GM10266 (cell line): ENCODE measurements at regions not wholly inside any gene's neighbourhood (a gene's known extent, or its start where the extent isn't known, plus 50 kb on each side); places are given as distances from the start of the nearest gene placed in this dataset.

Experiments used
- DNase-seq: peaks from one replicate; pipeline ENCODE4 v3.0.0; 2012; ENCODE audit errors: extremely low spot score
- CTCF ChIP-seq: IDR thresholded peaks from 2 replicates; pipeline ENCODE4 v1.5.1; 2012; ENCODE audit warnings: mild to moderate bottlenecking, low read depth; ENCODE audit not compliant: control insufficient read depth, insufficient read depth; ENCODE audit errors: missing control alignments

DNA sequence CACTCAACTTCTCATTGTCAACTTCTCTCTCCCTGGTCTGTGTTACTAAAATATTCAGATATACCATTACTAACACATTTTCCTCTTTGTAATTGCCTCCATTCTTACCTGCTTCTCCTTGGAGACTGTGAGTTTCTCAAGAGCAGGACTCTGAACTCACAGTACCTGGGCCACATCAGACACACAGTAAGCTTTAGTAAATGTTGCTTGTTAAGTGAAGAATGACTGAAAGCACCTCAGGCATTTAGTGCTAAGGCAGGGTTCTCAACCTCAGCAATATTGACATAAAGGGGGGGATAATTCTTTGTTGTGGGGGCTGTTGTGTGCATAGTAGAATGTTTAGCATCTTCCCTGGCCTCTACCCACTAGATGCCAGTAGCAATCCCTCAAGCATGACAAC, 72.0 kb upstream of the RAB11FIP2 start:
- no peak for TF ChIP-seq CTCF
- no peak for DNase-seq

GRCh38 chr10:118116715-118117449, 70.1 kb upstream of the RAB11FIP2 start:
- DNase-seq: no peak
- TF ChIP-seq CTCF: no peak

DNA sequence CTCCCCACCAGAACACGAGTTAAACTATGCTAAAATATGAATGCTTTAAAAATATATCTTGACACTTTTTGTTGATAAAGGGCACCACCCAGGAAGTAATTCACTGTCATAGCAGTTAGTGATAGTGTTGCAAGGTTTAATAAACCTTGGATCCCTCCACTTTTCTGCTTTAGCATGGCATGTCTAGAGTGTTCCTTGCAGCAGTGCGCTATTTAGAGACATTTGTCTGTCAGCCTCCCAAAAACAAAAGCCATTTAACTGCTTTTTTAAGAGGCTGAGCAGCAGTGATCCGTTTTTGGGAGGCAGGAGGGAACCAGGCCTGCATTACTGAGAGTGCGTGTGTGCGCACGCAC, 69.6 kb upstream of the RAB11FIP2 start:
- DNase-seq: no peak
- TF ChIP-seq CTCF: no peak

DNA sequence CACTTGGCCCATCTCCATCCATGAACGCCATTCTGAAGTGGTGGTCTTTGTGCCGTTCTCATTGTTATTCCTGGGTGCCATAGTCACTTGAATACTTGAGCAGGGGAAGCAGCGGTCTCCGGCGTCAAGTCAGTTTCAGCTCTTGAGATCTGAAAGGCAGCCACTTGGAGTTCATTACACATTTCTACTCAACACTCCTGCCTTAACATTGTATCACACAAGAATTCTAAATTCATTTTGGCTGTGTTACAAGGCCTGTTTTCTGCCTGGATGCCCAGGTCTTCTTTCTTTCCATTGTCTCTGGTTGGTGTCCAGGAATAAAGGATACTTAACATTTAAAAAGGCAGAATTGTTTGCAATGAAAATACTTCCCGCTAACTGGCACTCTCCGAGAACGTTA, 69.0 kb upstream of the RAB11FIP2 start:
- TF ChIP-seq CTCF: no peak

GRCh38 chr10:118114992-118115391, 68.3 kb upstream of the RAB11FIP2 start:
- TF ChIP-seq CTCF: no peak

More for the DNA sequence above, 69.0 kb upstream of the RAB11FIP2 start:
- DNase-seq: no peak

DNA sequence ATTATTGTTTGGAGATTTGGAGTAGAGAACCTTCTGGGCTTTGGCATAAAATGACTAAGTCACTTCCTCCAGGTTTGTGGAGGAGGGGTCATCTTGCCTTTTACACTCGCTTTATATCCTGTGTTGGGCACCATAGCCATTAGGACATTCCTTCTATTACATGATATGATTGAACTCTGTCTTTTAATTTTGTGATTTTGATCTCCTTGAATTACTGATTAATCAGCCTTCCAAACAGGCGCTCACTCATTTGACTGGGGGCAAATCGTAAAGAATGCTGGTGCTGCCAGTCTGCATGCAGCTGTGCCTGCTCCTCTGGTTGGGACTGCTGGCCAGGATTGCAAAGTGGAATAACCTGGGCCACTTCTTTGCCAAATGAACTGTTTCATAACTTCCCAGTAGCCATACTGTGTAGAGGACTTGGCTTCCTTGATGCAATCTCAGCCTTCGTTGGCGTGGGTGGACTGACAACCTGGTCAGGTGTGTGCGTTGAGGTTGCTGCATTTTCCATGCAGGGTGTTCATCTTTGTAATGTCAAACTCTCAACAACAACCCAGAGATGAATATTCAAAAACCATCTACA, 65.9 kb upstream of the RAB11FIP2 start:
- DNase-seq: no peak
- TF ChIP-seq CTCF: no peak

More at GRCh38 chr10:118114992-118115391, 68.3 kb upstream of the RAB11FIP2 start:
- DNase-seq: no peak

DNA sequence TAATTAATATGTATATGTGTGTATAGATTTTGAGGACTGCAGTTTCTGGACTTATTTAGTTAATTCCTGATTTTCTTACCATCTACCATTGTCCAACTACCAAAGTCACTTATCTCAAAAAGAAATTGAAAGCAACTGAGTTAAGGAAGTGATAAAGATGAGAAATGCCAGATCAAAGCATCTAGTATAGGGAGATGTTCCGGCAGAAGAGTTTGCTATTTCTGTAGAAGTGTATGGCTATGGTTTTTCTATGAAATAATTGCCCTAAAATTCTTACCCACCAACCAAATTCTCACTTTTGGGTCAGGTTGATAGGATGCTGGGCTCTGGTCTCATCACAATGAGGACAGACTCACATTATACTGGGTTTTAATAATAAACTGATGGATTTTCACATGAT, 64.0 kb upstream of the RAB11FIP2 start:
- no peak for DNase-seq

More for the DNA sequence above, 64.0 kb upstream of the RAB11FIP2 start:
- no peak for TF ChIP-seq CTCF
